Liver (tissue), 8 donors: ENCODE measurements at regions not wholly inside any gene's neighbourhood (a gene's known extent, or its start where the extent isn't known, plus 50 kb on each side); places are given as distances from the start of the nearest gene placed in this dataset.

Experiments
- DNase-seq: peaks from one replicate; pipeline ENCODE4 v3.0.0-alpha.2; 2017; ENCODE audit warnings: low spot score
- H3K27ac ChIP-seq, 2 donors: one replicate each; pipeline ENCODE4 v1.7.0; 2013; ENCODE audit warnings: inconsistent platforms in 2 of 2, low read length in 2 of 2, control low read depth in 1 of 2, low read depth in 1 of 2, mild to moderate bottlenecking in 1 of 2
- H3K27me3 ChIP-seq, 4 donors: one replicate each; pipeline versions ENCODE4 v1.6.1 to v1.7.0; 2013; ENCODE audit warnings: low read length in 3 of 4, inconsistent platforms in 1 of 4, mild to moderate bottlenecking in 1 of 4, moderate library complexity in 1 of 4; ENCODE audit not compliant: control insufficient read depth in 4 of 4, insufficient read depth in 4 of 4
- H3K36me3 ChIP-seq, 4 donors: one replicate each; pipeline versions ENCODE4 v1.6.1 to v1.7.0; 2013; ENCODE audit warnings: low read length in 3 of 4, mild to moderate bottlenecking in 3 of 4, low read depth in 1 of 4, moderate library complexity in 1 of 4; ENCODE audit not compliant: control insufficient read depth in 4 of 4, insufficient read depth in 3 of 4
- H3K4me1 ChIP-seq, 4 donors: one replicate each; pipeline versions ENCODE4 v1.6.1 to v1.7.0; 2013; ENCODE audit warnings: low read length in 3 of 4, mild to moderate bottlenecking in 3 of 4, moderate library complexity in 1 of 4; ENCODE audit not compliant: control insufficient read depth in 4 of 4, insufficient read depth in 4 of 4
- H3K4me3 ChIP-seq, 3 donors: one replicate each; pipeline versions ENCODE4 v1.6.1 to v1.7.0; 2013; ENCODE audit warnings: low read length in 3 of 3, control low read depth in 1 of 3, low read depth in 1 of 3, mild to moderate bottlenecking in 1 of 3
- H3K9ac ChIP-seq, 2 donors: one replicate each; pipeline ENCODE4 v1.7.0; 2013; ENCODE audit warnings: low read length in 2 of 2, mild to moderate bottlenecking in 2 of 2, moderate library complexity in 2 of 2, control low read depth in 1 of 2, low read depth in 1 of 2
- H3K9me3 ChIP-seq, 4 donors: one replicate each; pipeline versions ENCODE4 v1.6.1 to v1.7.0; 2013; ENCODE audit warnings: low read length in 3 of 4; ENCODE audit not compliant: control insufficient read depth in 4 of 4
- EGR1 ChIP-seq, 2 donors: IDR thresholded peaks; 2 replicates each; pipeline ENCODE4 v1.6.1; 2016 to 2018; ENCODE audit warnings: antibody characterized with exemption in 2 of 2, low read depth in 2 of 2
- FOXA1 ChIP-seq: IDR thresholded peaks from 2 replicates; pipeline ENCODE4 v1.6.1; 2016; ENCODE audit warnings: antibody characterized with exemption
- FOXA2 ChIP-seq: IDR thresholded peaks from 2 replicates; pipeline ENCODE4 v1.6.1; 2016; ENCODE audit warnings: antibody characterized with exemption
- GABPA ChIP-seq, 2 donors: IDR thresholded peaks in 1 of 2; conservative IDR thresholded peaks in 1 of 2; 2 replicates each; pipeline ENCODE4 v1.6.1; 2016; ENCODE audit warnings: antibody characterized with exemption in 2 of 2, mild to moderate bottlenecking in 1 of 2, moderate library complexity in 1 of 2
- HNF4A ChIP-seq, 2 donors: conservative IDR thresholded peaks; 2 replicates each; pipeline ENCODE4 v1.6.1; 2016; ENCODE audit warnings: antibody characterized with exemption in 2 of 2, mild to moderate bottlenecking in 2 of 2
- HNF4G ChIP-seq: IDR thresholded peaks from 2 replicates; pipeline ENCODE4 v1.6.1; 2016; ENCODE audit warnings: antibody characterized with exemption
- JUND ChIP-seq, 2 donors: IDR thresholded peaks; 2 replicates each; pipeline ENCODE4 v1.6.1; 2016; ENCODE audit warnings: antibody characterized with exemption in 2 of 2
- NR2F2 ChIP-seq: IDR thresholded peaks from 2 replicates; pipeline ENCODE4 v1.6.1; 2016; ENCODE audit warnings: antibody characterized with exemption
- RAD21 ChIP-seq, 2 donors: IDR thresholded peaks; 2 replicates each; pipeline ENCODE4 v1.6.1; 2016; ENCODE audit warnings: antibody characterized with exemption in 2 of 2, mild to moderate bottlenecking in 2 of 2
- TAF1 ChIP-seq: conservative IDR thresholded peaks from 2 replicates; pipeline ENCODE4 v1.6.1; 2016; ENCODE audit warnings: antibody characterized with exemption, mild to moderate bottlenecking
- YY1 ChIP-seq: IDR thresholded peaks from 2 replicates; pipeline ENCODE4 v1.6.1; 2016; ENCODE audit warnings: antibody characterized with exemption, mild to moderate bottlenecking
- WGBS: extraction: QIAGEN DNeasy Blood & Tissue Kit; methylation state at CpG from one replicate; pipeline ENCODE4 v1.1.7; 2013; 5-methylcytosine and 5-hydroxymethylcytosine counted together
- TF ChIP-seq, protein P1 (sequence below): IDR thresholded peaks from 2 replicates; pipeline ENCODE4 v1.6.1; 2016; ENCODE audit warnings: antibody characterized with exemption
- TF ChIP-seq, protein P2 (sequence below): fragments of 150-350 bp; IDR thresholded peaks from 2 replicates; pipeline ENCODE4 v1.5.1; 2017; ENCODE audit warnings: improper control_type of control experiment, low read depth, low read length; ENCODE audit not compliant: missing input control
- TF ChIP-seq, protein P3 (sequence below): IDR thresholded peaks from 2 replicates; pipeline ENCODE4 v1.6.1; 2016; ENCODE audit warnings: antibody characterized with exemption
- TF ChIP-seq, protein P4 (sequence below): IDR thresholded peaks from 2 replicates; pipeline ENCODE4 v1.6.1; 2016; ENCODE audit warnings: antibody characterized with exemption, mild to moderate bottlenecking
- donor health status: healthy.
- donor health status: healthy.
- donor health status: healthy.
- donor health status: healthy.
- donor health status: healthy.

- TF ChIP-seq, protein P1, sequence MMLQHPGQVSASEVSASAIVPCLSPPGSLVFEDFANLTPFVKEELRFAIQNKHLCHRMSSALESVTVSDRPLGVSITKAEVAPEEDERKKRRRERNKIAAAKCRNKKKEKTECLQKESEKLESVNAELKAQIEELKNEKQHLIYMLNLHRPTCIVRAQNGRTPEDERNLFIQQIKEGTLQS = no peak
- TF ChIP-seq, protein P2, sequence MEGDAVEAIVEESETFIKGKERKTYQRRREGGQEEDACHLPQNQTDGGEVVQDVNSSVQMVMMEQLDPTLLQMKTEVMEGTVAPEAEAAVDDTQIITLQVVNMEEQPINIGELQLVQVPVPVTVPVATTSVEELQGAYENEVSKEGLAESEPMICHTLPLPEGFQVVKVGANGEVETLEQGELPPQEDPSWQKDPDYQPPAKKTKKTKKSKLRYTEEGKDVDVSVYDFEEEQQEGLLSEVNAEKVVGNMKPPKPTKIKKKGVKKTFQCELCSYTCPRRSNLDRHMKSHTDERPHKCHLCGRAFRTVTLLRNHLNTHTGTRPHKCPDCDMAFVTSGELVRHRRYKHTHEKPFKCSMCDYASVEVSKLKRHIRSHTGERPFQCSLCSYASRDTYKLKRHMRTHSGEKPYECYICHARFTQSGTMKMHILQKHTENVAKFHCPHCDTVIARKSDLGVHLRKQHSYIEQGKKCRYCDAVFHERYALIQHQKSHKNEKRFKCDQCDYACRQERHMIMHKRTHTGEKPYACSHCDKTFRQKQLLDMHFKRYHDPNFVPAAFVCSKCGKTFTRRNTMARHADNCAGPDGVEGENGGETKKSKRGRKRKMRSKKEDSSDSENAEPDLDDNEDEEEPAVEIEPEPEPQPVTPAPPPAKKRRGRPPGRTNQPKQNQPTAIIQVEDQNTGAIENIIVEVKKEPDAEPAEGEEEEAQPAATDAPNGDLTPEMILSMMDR = no peak
- TF ChIP-seq GABPA (IDR thresholded peaks at IDR 0.05 in 1 of 2, conservative IDR thresholded peaks at IDR 0.05 in 1 of 2) = no peak
- Histone ChIP-seq H3K4me1 (peaks cover 0 to 1% (median 0%) of the 10 kb centered on the region in 4 donors), H3K4me3 (no peak overlapping the region), H3K9ac (no peak overlapping the region), H3K36me3 (no peaks in the 10 kb centered on the region), H3K27me3 (no peaks in the 10 kb centered on the region), H3K9me3 (no peaks in the 10 kb centered on the region), H3K27ac (no peak overlapping the region)
- no peak for DNase-seq
- WGBS = 90% methylated on average over 11 of the region's 11 CpGs
These were observed 77.0 kb downstream of the METRNL start for GRCh38 chr17:83156408-83156807.

- no peaks in the 10 kb centered on the region for H3K36me3 ChIP-seq
- DNase-seq = no peak
- no peak overlapping the region for H3K9ac ChIP-seq
- no peaks in the 10 kb centered on the region for H3K4me1 ChIP-seq
- no peaks in the 10 kb centered on the region for H3K9me3 ChIP-seq
- H3K27me3 ChIP-seq = no peaks in the 10 kb centered on the region
- WGBS = 90% methylated on average over 19 of the region's 19 CpGs
- H3K27ac ChIP-seq = no peak overlapping the region
- TF ChIP-seq JUND (IDR thresholded peaks at IDR 0.05) = no peak
- TF ChIP-seq, protein P3, sequence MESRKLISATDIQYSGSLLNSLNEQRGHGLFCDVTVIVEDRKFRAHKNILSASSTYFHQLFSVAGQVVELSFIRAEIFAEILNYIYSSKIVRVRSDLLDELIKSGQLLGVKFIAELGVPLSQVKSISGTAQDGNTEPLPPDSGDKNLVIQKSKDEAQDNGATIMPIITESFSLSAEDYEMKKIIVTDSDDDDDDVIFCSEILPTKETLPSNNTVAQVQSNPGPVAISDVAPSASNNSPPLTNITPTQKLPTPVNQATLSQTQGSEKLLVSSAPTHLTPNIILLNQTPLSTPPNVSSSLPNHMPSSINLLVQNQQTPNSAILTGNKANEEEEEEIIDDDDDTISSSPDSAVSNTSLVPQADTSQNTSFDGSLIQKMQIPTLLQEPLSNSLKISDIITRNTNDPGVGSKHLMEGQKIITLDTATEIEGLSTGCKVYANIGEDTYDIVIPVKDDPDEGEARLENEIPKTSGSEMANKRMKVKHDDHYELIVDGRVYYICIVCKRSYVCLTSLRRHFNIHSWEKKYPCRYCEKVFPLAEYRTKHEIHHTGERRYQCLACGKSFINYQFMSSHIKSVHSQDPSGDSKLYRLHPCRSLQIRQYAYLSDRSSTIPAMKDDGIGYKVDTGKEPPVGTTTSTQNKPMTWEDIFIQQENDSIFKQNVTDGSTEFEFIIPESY = no peak
- no peak for TF ChIP-seq RAD21 (IDR thresholded peaks at IDR 0.05)
- TF ChIP-seq, protein P4, sequence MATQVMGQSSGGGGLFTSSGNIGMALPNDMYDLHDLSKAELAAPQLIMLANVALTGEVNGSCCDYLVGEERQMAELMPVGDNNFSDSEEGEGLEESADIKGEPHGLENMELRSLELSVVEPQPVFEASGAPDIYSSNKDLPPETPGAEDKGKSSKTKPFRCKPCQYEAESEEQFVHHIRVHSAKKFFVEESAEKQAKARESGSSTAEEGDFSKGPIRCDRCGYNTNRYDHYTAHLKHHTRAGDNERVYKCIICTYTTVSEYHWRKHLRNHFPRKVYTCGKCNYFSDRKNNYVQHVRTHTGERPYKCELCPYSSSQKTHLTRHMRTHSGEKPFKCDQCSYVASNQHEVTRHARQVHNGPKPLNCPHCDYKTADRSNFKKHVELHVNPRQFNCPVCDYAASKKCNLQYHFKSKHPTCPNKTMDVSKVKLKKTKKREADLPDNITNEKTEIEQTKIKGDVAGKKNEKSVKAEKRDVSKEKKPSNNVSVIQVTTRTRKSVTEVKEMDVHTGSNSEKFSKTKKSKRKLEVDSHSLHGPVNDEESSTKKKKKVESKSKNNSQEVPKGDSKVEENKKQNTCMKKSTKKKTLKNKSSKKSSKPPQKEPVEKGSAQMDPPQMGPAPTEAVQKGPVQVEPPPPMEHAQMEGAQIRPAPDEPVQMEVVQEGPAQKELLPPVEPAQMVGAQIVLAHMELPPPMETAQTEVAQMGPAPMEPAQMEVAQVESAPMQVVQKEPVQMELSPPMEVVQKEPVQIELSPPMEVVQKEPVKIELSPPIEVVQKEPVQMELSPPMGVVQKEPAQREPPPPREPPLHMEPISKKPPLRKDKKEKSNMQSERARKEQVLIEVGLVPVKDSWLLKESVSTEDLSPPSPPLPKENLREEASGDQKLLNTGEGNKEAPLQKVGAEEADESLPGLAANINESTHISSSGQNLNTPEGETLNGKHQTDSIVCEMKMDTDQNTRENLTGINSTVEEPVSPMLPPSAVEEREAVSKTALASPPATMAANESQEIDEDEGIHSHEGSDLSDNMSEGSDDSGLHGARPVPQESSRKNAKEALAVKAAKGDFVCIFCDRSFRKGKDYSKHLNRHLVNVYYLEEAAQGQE = no peak
- TF ChIP-seq YY1 = no peak
- TF ChIP-seq HNF4G = no peak
- no peak for TF ChIP-seq GABPA (IDR thresholded peaks at IDR 0.05 in 1 of 2, conservative IDR thresholded peaks at IDR 0.05 in 1 of 2)
- no peak for TF ChIP-seq TAF1
- no peak for TF ChIP-seq FOXA1
- TF ChIP-seq HNF4A (conservative IDR thresholded peaks at IDR 0.05) = no peak
- no peak for TF ChIP-seq EGR1 (IDR thresholded peaks at IDR 0.05; ENCODE audit: low read depth in 2 of 2)
- TF ChIP-seq, protein P2 = no peak
- no peak for TF ChIP-seq NR2F2
- no peak for TF ChIP-seq FOXA2
- H3K4me3 ChIP-seq = no peak overlapping the region
These were observed 80.0 kb downstream of the METRNL start for GRCh38 chr17:83159204-83160049.
